ENCODE measurements at regions not wholly inside any gene's neighbourhood (a gene's known extent, or its start where the extent isn't known, plus 50 kb on each side); places are given as distances from the start of the nearest gene placed in this dataset.
"Not testable (repeated sequence)": the region's sequence is repeated elsewhere in the genome, so short reads cannot be mapped to it uniquely, and the experiment has no call there.

- TF ChIP-seq CTCF (conservative IDR thresholded peaks at IDR 0.05; ENCODE audit: low read depth, low read length), result no peak
- DNase-seq (ENCODE audit: low read depth), result peak; percentile 20
- no peak overlapping the region for H3K4me3 ChIP-seq (ENCODE audit: low read depth, low read length)
Observed at GRCh38 chr13:46468570-46469463, 81.8 kb upstream of the RUBCNL start.

- not testable (repeated sequence) for H3K4me3 ChIP-seq (ENCODE audit: low read depth, low read length); DNase-seq (ENCODE audit: low read depth)
Observed at GRCh38 chr13:46467694-46468093, 80.6 kb upstream of the RUBCNL start.

- not testable (repeated sequence) for H3K4me3 ChIP-seq (ENCODE audit: low read depth, low read length); DNase-seq (ENCODE audit: low read depth)
Observed at GRCh38 chr13:46466074-46466473, 79.0 kb upstream of the RUBCNL start.

- no peak overlapping the region for H3K4me3 ChIP-seq (ENCODE audit: low read depth, low read length)
- no peak for DNase-seq (ENCODE audit: low read depth)
- TF ChIP-seq CTCF (conservative IDR thresholded peaks at IDR 0.05; ENCODE audit: low read depth, low read length), result no peak
Observed at GRCh38 chr13:46463719-46464118, 76.7 kb upstream of the RUBCNL start.

- H3K4me3 ChIP-seq (ENCODE audit: low read depth, low read length); DNase-seq (ENCODE audit: low read depth): not testable (repeated sequence)
Observed at GRCh38 chr13:46460223-46460622, 73.2 kb upstream of the RUBCNL start.

- not testable (repeated sequence) for H3K4me3 ChIP-seq (ENCODE audit: low read depth, low read length); DNase-seq (ENCODE audit: low read depth)
Observed at GRCh38 chr13:46457255-46457654, 70.2 kb upstream of the RUBCNL start.

GRCh38 chr13:46455924-46456323 is 68.9 kb upstream of the RUBCNL start:
- peak; percentile 62 for DNase-seq (ENCODE audit: low read depth)
- peak; percentile 45 for TF ChIP-seq CTCF (conservative IDR thresholded peaks at IDR 0.05; ENCODE audit: low read depth, low read length)
- H3K4me3 ChIP-seq (ENCODE audit: low read depth, low read length), result not testable (repeated sequence)

- DNase-seq (ENCODE audit: low read depth); H3K4me3 ChIP-seq (ENCODE audit: low read depth, low read length): not testable (repeated sequence)
Observed at GRCh38 chr13:46451145-46451544, 64.1 kb upstream of the RUBCNL start.

- not testable (repeated sequence) for H3K4me3 ChIP-seq (ENCODE audit: low read depth, low read length); DNase-seq (ENCODE audit: low read depth)
Observed at GRCh38 chr13:46449949-46450348, 62.9 kb upstream of the RUBCNL start.

GRCh38 chr13:46448148-46448547 is 61.1 kb upstream of the RUBCNL start:
- not testable (repeated sequence) for H3K4me3 ChIP-seq (ENCODE audit: low read depth, low read length); DNase-seq (ENCODE audit: low read depth)

- peak; percentile 0 for DNase-seq (ENCODE audit: low read depth)
- H3K4me3 ChIP-seq (ENCODE audit: low read depth, low read length), result not testable (repeated sequence)
Observed at GRCh38 chr13:46437808-46438404, 50.9 kb upstream of the RUBCNL start.

Measured in choroid plexus epithelial cell (primary cell).